GM23338 (cell line): ENCODE measurements at regions not wholly inside any gene's neighbourhood (a gene's known extent, or its start where the extent isn't known, plus 50 kb on each side); places are given as distances from the start of the nearest gene placed in this dataset.

Experiments
- ATAC-seq: fragments of 200-7000 bp; cut with Tn5 transposase; 3 replicates; pipeline ENCODE4 v1.9.1; 2020
- DNase-seq: peaks from one replicate; pipeline ENCODE4 v3.0.0-alpha.2; 2015; ENCODE audit warnings: low spot score
- H2AFZ ChIP-seq: fragments of 200-600 bp; sonication (generic); 2 replicates; pipeline ENCODE4 v1.8.0; 2016; ENCODE audit warnings: antibody characterized with exemption, mild to moderate bottlenecking, moderate library complexity
- H3F3A ChIP-seq: fragments of 200-600 bp; sonication (generic); replicated peaks from 2 replicates; pipeline ENCODE4 v1.8.0; 2017; ENCODE audit warnings: antibody characterized with exemption, mixed run types, low read depth
- H3K27ac ChIP-seq: fragments of 200-600 bp; sonication (generic); 2 replicates; pipeline ENCODE4 v1.6.1; 2016; ENCODE audit warnings: low read depth
- H3K27me3 ChIP-seq: fragments of 200-600 bp; sonication (generic); 2 replicates; pipeline ENCODE4 v1.8.0; 2016; ENCODE audit warnings: mild to moderate bottlenecking, mixed run types, moderate library complexity; ENCODE audit not compliant: insufficient read depth
- H3K36me3 ChIP-seq: fragments of 200-600 bp; sonication (generic); 2 replicates; pipeline ENCODE4 v1.8.0; 2016; ENCODE audit warnings: mild to moderate bottlenecking; ENCODE audit not compliant: insufficient read depth
- H3K4me1 ChIP-seq: fragments of 200-600 bp; sonication (generic); 2 replicates; pipeline ENCODE4 v1.8.0; 2016; ENCODE audit warnings: mild to moderate bottlenecking, moderate library complexity; ENCODE audit not compliant: insufficient read depth
- H3K4me2 ChIP-seq: fragments of 200-600 bp; sonication (generic); 2 replicates; pipeline ENCODE4 v1.7.1; 2017; ENCODE audit warnings: mixed run types
- H3K4me3 ChIP-seq: fragments of 200-600 bp; sonication (generic); 2 replicates; pipeline ENCODE4 v1.6.1; 2016; ENCODE audit warnings: mixed run types
- H3K79me2 ChIP-seq: fragments of 200-600 bp; sonication (generic); replicated peaks from 2 replicates; pipeline ENCODE4 v1.8.0; 2017; ENCODE audit warnings: mild to moderate bottlenecking; ENCODE audit not compliant: insufficient read depth
- H3K9me2 ChIP-seq: fragments of 200-600 bp; sonication (generic); 2 replicates; pipeline ENCODE4 v1.8.0; 2017; ENCODE audit not compliant: insufficient read depth
- H4K20me1 ChIP-seq: fragments of 200-600 bp; sonication (generic); replicated peaks from 2 replicates; pipeline ENCODE4 v1.8.0; 2017; ENCODE audit warnings: mild to moderate bottlenecking; ENCODE audit not compliant: insufficient read depth
- H3K27ac Mint-ChIP-seq: 2 replicates; pipeline ENCODE4 v1.8.0; 2020; ENCODE audit warnings: inconsistent platforms, mild to moderate bottlenecking, moderate library complexity, mixed read lengths
- H3K27me3 Mint-ChIP-seq: 3 replicates; pipeline ENCODE4 v1.8.0; 2022; ENCODE audit warnings: low read depth, mild to moderate bottlenecking, moderate library complexity, mixed read lengths, inconsistent platforms; ENCODE audit not compliant: insufficient read depth, poor library complexity
- H3K36me3 Mint-ChIP-seq: 3 replicates; pipeline ENCODE4 v1.8.0; 2021; ENCODE audit warnings: low read depth, mild to moderate bottlenecking, inconsistent platforms, moderate library complexity, mixed read lengths
- H3K4me1 Mint-ChIP-seq: 3 replicates; pipeline ENCODE4 v1.8.0; 2020; ENCODE audit warnings: mild to moderate bottlenecking, inconsistent platforms, mixed read lengths
- H3K4me3 Mint-ChIP-seq: 3 replicates; pipeline ENCODE4 v1.8.0; 2021; ENCODE audit warnings: moderate library complexity, mild to moderate bottlenecking, inconsistent platforms, mixed read lengths
- H3K9me3 Mint-ChIP-seq: 3 replicates; pipeline ENCODE4 v1.8.0; 2020; ENCODE audit warnings: moderate library complexity, mild to moderate bottlenecking, inconsistent platforms, mixed read lengths
- CREB1 ChIP-seq: fragments of 250-450 bp; sonication (Bioruptor Pico); IDR thresholded peaks from 2 replicates; pipeline ENCODE4 v1.5.0; 2020; ENCODE audit warnings: low read depth, mild to moderate bottlenecking, moderate library complexity
- EZH2 ChIP-seq: fragments of 200-600 bp; sonication (generic); IDR thresholded peaks from one replicate; pipeline ENCODE4 v1.8.0; 2017; ENCODE audit warnings: antibody characterized with exemption, mild to moderate bottlenecking, low read depth; ENCODE audit not compliant: unreplicated experiment
- EZH2phosphoT487 ChIP-seq: fragments of 200-600 bp; sonication (generic); IDR thresholded peaks from one replicate; pipeline ENCODE4 v1.8.1; 2018; ENCODE audit warnings: antibody characterized with exemption; ENCODE audit not compliant: unreplicated experiment
- JUNB ChIP-seq: IDR thresholded peaks from one replicate; pipeline ENCODE4 v1.6.1; 2016; ENCODE audit warnings: antibody characterized with exemption; ENCODE audit not compliant: unreplicated experiment
- NANOG ChIP-seq: IDR thresholded peaks from 2 replicates; pipeline ENCODE4 v1.6.1; 2016; ENCODE audit warnings: antibody characterized with exemption, borderline replicate concordance
- POLR2AphosphoS5 ChIP-seq: IDR thresholded peaks from 2 replicates; pipeline ENCODE4 v1.6.1; 2016; ENCODE audit warnings: antibody characterized with exemption, low read depth
- REST ChIP-seq: IDR thresholded peaks from one replicate; pipeline ENCODE4 v1.6.1; 2018; ENCODE audit warnings: antibody characterized with exemption; ENCODE audit not compliant: unreplicated experiment
- STAT1 ChIP-seq: IDR thresholded peaks from one replicate; pipeline ENCODE4 v1.6.1; 2016; ENCODE audit warnings: antibody characterized with exemption; ENCODE audit not compliant: unreplicated experiment
- ZNF114 ChIP-seq: fragments of 250-450 bp; sonication (Bioruptor Pico); IDR thresholded peaks from 2 replicates; pipeline ENCODE4 v1.5.0; 2020; ENCODE audit warnings: mild to moderate bottlenecking, moderate library complexity
- ZNF331 ChIP-seq: fragments of 250-450 bp; sonication (Bioruptor Pico); IDR thresholded peaks from 2 replicates; pipeline ENCODE4 v1.5.0; 2020; ENCODE audit warnings: low read depth, mild to moderate bottlenecking, moderate library complexity
- TF ChIP-seq, protein P1 (sequence below): IDR thresholded peaks from 2 replicates; pipeline ENCODE4 v1.6.1; 2016; ENCODE audit warnings: antibody characterized with exemption
- TF ChIP-seq, protein P2 (sequence below): fragments of 250-450 bp; sonication (Bioruptor Pico); IDR thresholded peaks from 2 replicates; pipeline ENCODE4 v1.5.0; 2020; ENCODE audit warnings: mild to moderate bottlenecking, moderate library complexity
- TF ChIP-seq, protein P3 (sequence below), 2 experiments: fragments of 200-600 bp in 1 of 2; sonication (generic) in 1 of 2; conservative IDR thresholded peaks; 2 replicates each; pipeline versions ENCODE4 v1.5.1 to v1.6.1; 2016 to 2017; ENCODE audit warnings: antibody characterized with exemption in 2 of 2, low read depth in 2 of 2, mild to moderate bottlenecking in 2 of 2, moderate library complexity in 1 of 2

DNA sequence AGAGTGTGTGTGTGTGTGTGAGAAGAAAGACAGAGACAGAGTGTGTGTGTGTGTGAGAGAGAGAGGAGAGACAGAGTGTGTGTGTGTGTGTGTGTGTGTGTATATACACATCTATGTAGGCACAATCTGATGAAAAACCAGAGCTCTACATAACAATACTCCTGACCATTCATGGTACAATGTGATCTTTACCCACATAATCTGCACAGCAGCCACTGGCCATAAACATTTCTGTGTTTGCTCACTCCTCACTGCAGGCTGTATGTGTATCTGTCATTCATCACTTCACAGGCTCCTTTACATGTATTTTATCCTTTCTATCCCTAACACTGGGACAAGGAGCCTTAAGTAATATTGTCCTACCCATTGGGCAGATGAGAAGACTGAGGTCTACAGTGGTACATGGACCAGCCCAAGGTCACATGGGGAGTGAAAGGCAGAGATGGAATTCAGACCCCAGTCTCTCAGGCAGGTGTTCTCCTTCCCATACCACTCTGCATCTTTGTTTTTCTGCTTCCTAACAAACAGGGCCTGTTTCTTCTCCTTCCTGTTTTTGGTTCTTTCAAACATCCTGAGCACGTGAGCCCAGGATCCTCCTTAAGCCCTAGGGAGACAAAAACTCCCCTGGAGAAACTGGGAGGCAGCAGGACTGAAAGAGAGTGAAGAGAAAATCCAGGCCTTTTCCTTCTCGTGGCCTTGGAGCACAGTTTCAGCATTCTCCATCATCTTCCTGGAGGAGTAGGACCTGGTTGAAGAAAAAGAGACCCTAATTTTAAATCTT, 201.7 kb upstream of the MSX2 start:
- Mint-ChIP-seq H3K36me3 (no peaks in the 10 kb centered on the region), H3K4me3 (no peak overlapping the region), H3K27ac (no peak overlapping the region), H3K27me3 (peaks cover 14% of the 10 kb centered on the region), H3K9me3 (no peaks in the 10 kb centered on the region; the same call in 2 of the 3 replicates), H3K4me1 (peaks cover 11% of the 10 kb centered on the region)
- no peak for DNase-seq
- no peaks in the 10 kb centered on the region for H3K9me2 ChIP-seq
- H3K4me2 ChIP-seq, result no peak overlapping the region
- no peak for TF ChIP-seq REST
- no peak for TF ChIP-seq ZNF331 (CRISPR knock-in tag)
- TF ChIP-seq, protein P1, sequence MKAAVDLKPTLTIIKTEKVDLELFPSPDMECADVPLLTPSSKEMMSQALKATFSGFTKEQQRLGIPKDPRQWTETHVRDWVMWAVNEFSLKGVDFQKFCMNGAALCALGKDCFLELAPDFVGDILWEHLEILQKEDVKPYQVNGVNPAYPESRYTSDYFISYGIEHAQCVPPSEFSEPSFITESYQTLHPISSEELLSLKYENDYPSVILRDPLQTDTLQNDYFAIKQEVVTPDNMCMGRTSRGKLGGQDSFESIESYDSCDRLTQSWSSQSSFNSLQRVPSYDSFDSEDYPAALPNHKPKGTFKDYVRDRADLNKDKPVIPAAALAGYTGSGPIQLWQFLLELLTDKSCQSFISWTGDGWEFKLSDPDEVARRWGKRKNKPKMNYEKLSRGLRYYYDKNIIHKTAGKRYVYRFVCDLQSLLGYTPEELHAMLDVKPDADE, result no peak
- TF ChIP-seq, protein P2, sequence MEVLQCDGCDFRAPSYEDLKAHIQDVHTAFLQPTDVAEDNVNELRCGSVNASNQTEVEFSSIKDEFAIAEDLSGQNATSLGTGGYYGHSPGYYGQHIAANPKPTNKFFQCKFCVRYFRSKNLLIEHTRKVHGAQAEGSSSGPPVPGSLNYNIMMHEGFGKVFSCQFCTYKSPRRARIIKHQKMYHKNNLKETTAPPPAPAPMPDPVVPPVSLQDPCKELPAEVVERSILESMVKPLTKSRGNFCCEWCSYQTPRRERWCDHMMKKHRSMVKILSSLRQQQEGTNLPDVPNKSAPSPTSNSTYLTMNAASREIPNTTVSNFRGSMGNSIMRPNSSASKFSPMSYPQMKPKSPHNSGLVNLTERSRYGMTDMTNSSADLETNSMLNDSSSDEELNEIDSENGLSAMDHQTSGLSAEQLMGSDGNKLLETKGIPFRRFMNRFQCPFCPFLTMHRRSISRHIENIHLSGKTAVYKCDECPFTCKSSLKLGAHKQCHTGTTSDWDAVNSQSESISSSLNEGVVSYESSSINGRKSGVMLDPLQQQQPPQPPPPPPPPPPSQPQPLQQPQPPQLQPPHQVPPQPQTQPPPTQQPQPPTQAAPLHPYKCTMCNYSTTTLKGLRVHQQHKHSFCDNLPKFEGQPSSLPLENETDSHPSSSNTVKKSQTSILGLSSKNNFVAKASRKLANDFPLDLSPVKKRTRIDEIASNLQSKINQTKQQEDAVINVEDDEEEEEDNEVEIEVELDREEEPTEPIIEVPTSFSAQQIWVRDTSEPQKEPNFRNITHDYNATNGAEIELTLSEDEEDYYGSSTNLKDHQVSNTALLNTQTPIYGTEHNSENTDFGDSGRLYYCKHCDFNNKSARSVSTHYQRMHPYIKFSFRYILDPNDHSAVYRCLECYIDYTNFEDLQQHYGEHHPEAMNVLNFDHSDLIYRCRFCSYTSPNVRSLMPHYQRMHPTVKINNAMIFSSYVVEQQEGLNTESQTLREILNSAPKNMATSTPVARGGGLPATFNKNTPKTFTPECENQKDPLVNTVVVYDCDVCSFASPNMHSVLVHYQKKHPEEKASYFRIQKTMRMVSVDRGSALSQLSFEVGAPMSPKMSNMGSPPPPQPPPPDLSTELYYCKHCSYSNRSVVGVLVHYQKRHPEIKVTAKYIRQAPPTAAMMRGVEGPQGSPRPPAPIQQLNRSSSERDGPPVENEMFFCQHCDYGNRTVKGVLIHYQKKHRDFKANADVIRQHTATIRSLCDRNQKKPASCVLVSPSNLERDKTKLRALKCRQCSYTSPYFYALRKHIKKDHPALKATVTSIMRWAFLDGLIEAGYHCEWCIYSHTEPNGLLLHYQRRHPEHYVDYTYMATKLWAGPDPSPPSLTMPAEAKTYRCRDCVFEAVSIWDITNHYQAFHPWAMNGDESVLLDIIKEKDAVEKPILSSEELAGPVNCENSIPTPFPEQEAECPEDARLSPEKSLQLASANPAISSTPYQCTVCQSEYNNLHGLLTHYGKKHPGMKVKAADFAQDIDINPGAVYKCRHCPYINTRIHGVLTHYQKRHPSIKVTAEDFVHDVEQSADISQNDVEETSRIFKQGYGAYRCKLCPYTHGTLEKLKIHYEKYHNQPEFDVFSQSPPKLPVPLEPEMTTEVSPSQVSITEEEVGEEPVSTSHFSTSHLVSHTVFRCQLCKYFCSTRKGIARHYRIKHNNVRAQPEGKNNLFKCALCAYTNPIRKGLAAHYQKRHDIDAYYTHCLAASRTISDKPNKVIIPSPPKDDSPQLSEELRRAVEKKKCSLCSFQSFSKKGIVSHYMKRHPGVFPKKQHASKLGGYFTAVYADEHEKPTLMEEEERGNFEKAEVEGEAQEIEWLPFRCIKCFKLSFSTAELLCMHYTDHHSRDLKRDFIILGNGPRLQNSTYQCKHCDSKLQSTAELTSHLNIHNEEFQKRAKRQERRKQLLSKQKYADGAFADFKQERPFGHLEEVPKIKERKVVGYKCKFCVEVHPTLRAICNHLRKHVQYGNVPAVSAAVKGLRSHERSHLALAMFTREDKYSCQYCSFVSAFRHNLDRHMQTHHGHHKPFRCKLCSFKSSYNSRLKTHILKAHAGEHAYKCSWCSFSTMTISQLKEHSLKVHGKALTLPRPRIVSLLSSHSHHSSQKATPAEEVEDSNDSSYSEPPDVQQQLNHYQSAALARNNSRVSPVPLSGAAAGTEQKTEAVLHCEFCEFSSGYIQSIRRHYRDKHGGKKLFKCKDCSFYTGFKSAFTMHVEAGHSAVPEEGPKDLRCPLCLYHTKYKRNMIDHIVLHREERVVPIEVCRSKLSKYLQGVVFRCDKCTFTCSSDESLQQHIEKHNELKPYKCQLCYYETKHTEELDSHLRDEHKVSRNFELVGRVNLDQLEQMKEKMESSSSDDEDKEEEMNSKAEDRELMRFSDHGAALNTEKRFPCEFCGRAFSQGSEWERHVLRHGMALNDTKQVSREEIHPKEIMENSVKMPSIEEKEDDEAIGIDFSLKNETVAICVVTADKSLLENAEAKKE, result no peak
- TF ChIP-seq CREB1 (CRISPR knock-in tag), result no peak
- TF ChIP-seq NANOG, result no peak
- no peak for TF ChIP-seq EZH2
- TF ChIP-seq STAT1, result no peak
- TF ChIP-seq, protein P3, sequence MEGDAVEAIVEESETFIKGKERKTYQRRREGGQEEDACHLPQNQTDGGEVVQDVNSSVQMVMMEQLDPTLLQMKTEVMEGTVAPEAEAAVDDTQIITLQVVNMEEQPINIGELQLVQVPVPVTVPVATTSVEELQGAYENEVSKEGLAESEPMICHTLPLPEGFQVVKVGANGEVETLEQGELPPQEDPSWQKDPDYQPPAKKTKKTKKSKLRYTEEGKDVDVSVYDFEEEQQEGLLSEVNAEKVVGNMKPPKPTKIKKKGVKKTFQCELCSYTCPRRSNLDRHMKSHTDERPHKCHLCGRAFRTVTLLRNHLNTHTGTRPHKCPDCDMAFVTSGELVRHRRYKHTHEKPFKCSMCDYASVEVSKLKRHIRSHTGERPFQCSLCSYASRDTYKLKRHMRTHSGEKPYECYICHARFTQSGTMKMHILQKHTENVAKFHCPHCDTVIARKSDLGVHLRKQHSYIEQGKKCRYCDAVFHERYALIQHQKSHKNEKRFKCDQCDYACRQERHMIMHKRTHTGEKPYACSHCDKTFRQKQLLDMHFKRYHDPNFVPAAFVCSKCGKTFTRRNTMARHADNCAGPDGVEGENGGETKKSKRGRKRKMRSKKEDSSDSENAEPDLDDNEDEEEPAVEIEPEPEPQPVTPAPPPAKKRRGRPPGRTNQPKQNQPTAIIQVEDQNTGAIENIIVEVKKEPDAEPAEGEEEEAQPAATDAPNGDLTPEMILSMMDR (conservative IDR thresholded peaks at IDR 0.05; ENCODE audit: low read depth in 2 of 2), result no peak
- TF ChIP-seq ZNF114 (CRISPR knock-in tag), result no peak
- TF ChIP-seq EZH2phosphoT487, result no peak
- TF ChIP-seq JUNB, result no peak
- TF ChIP-seq POLR2AphosphoS5, result no peak
- no peaks in the 10 kb centered on the region for H3F3A ChIP-seq
- H3K27me3 ChIP-seq, result no peaks in the 10 kb centered on the region; the same call in 1 of the 2 replicates
- ATAC-seq, result no peak
- no peaks in the 10 kb centered on the region for H4K20me1 ChIP-seq
- peaks cover 9% of the 10 kb centered on the region; the same call in 1 of the 2 replicates for H3K4me1 ChIP-seq
- H3K27ac ChIP-seq, result no peak overlapping the region
- no peak overlapping the region for H3K4me3 ChIP-seq
- no peaks in the 10 kb centered on the region for H3K79me2 ChIP-seq
- H3K36me3 ChIP-seq, result no peaks in the 10 kb centered on the region
- H2AFZ ChIP-seq, result no peak overlapping the region
